Fibroblast of skin of left biceps (primary cell): ENCODE measurements at regions not wholly inside any gene's neighbourhood (a gene's known extent, or its start where the extent isn't known, plus 50 kb on each side); places are given as distances from the start of the nearest gene placed in this dataset.
"Not testable (repeated sequence)": the region's sequence is repeated elsewhere in the genome, so short reads cannot be mapped to it uniquely, and the experiment has no call there.

Experiments
- DNase-seq, 2 experiments: peaks; one replicate each; pipeline ENCODE4 v3.0.0-alpha.2; 2013; ENCODE audit warnings: low read depth in 2 of 2

GRCh38 chr14:56046546-56046945 is 71.7 kb upstream of the PELI2 start:
- no peak for DNase-seq

GRCh38 chr14:56046996-56047395 is 71.2 kb upstream of the PELI2 start:
- no peak for DNase-seq

- no peak for DNase-seq
Measured at GRCh38 chr14:56049536-56049935, 68.7 kb upstream of the PELI2 start.

- no peak for DNase-seq
Measured at GRCh38 chr14:56055511-56055910, 62.7 kb upstream of the PELI2 start.

- no peak for DNase-seq
Measured at GRCh38 chr14:56056031-56056430, 62.2 kb upstream of the PELI2 start.

GRCh38 chr14:56057071-56057741 is 61.0 kb upstream of the PELI2 start:
- DNase-seq: no peak

- no peak for DNase-seq
Measured at GRCh38 chr14:56057767-56058166, 60.4 kb upstream of the PELI2 start.

GRCh38 chr14:56059054-56059453 is 59.2 kb upstream of the PELI2 start:
- DNase-seq: no peak

GRCh38 chr14:56061051-56061450 is 57.2 kb upstream of the PELI2 start:
- DNase-seq: no peak

- DNase-seq: no peak
Measured at GRCh38 chr14:56063131-56063530, 55.1 kb upstream of the PELI2 start.

GRCh38 chr14:56064513-56064912 is 53.7 kb upstream of the PELI2 start:
- no peak for DNase-seq

GRCh38 chr14:56065199-56065598 is 53.0 kb upstream of the PELI2 start:
- not testable (repeated sequence) for DNase-seq

- DNase-seq: no peak
Measured at GRCh38 chr14:56065621-56066290, 52.5 kb upstream of the PELI2 start.
